HG02623 (cell line): ENCODE measurements at regions not wholly inside any gene's neighbourhood (a gene's known extent, or its start where the extent isn't known, plus 50 kb on each side); places are given as distances from the start of the nearest gene placed in this dataset.
"Not testable (repeated sequence)": the region's sequence is repeated elsewhere in the genome, so short reads cannot be mapped to it uniquely, and the experiment has no call there.

ENCODE experiments used
- ATAC-seq: cut with Tn5 transposase; IDR thresholded peaks from one replicate; pipeline ENCODE4 v1.9.1; 2021; ENCODE audit warnings: moderate library complexity; ENCODE audit not compliant: unreplicated experiment

GRCh38 chr4:72884225-72884624 lies 185.3 kb downstream of the COX18 start:
- ATAC-seq = not testable (repeated sequence)

- no peak for ATAC-seq
Observed at GRCh38 chr4:72876946-72877345, 192.6 kb downstream of the COX18 start.

GRCh38 chr4:72875545-72875944 lies 194.0 kb downstream of the COX18 start:
- no peak for ATAC-seq

GRCh38 chr4:72875138-72875537 lies 194.4 kb downstream of the COX18 start:
- no peak for ATAC-seq

GRCh38 chr4:72864898-72865297 lies 204.6 kb downstream of the COX18 start:
- no peak for ATAC-seq

GRCh38 chr4:72864277-72864676 lies 205.2 kb downstream of the COX18 start:
- ATAC-seq = not testable (repeated sequence)

GRCh38 chr4:72860766-72861165 lies 208.8 kb downstream of the COX18 start:
- no peak for ATAC-seq

- ATAC-seq = no peak
Observed at GRCh38 chr4:72858328-72858727, 211.2 kb downstream of the COX18 start.

GRCh38 chr4:72857787-72858186 lies 211.7 kb downstream of the COX18 start:
- no peak for ATAC-seq

GRCh38 chr4:72857216-72857615 lies 212.3 kb downstream of the COX18 start:
- ATAC-seq = no peak

- no peak for ATAC-seq
Observed at GRCh38 chr4:72846280-72847111, 223.0 kb downstream of the COX18 start.

GRCh38 chr4:72843466-72843865 lies 226.1 kb downstream of the COX18 start:
- no peak for ATAC-seq

GRCh38 chr4:72842323-72842722 lies 227.2 kb downstream of the COX18 start:
- ATAC-seq = no peak

- ATAC-seq = not testable (repeated sequence)
Observed at GRCh38 chr4:72840166-72840565, 229.3 kb downstream of the COX18 start.

- ATAC-seq = no peak
Observed at GRCh38 chr4:72828864-72829263, 240.7 kb downstream of the COX18 start.

GRCh38 chr4:72827968-72828367 lies 241.5 kb downstream of the COX18 start:
- ATAC-seq = no peak

GRCh38 chr4:72820107-72820506 lies 249.4 kb downstream of the COX18 start:
- no peak for ATAC-seq

GRCh38 chr4:72817012-72817411 lies 248.0 kb upstream of the ADAMTS3 start:
- ATAC-seq = no peak

GRCh38 chr4:72814241-72814640 lies 245.2 kb upstream of the ADAMTS3 start:
- ATAC-seq = no peak

GRCh38 chr4:72809208-72809607 lies 240.2 kb upstream of the ADAMTS3 start:
- no peak for ATAC-seq

GRCh38 chr4:72805284-72805683 lies 236.3 kb upstream of the ADAMTS3 start:
- ATAC-seq = no peak

- ATAC-seq = no peak
Observed at GRCh38 chr4:72797486-72797885, 228.5 kb upstream of the ADAMTS3 start.

- ATAC-seq = no peak
Observed at GRCh38 chr4:72791054-72791453, 222.0 kb upstream of the ADAMTS3 start.
